ENCODE measurements at regions not wholly inside any gene's neighbourhood (a gene's known extent, or its start where the extent isn't known, plus 50 kb on each side); places are given as distances from the start of the nearest gene placed in this dataset.

- TF ChIP-seq EZH2 (IDR thresholded peaks at IDR 0.05; ENCODE audit: low read length, missing control alignments), result no peak
- TF ChIP-seq CTCF (conservative IDR thresholded peaks at IDR 0.05 in 1 of 2, IDR thresholded peaks at IDR 0.05 in 1 of 2; ENCODE audit: low read depth in 1 of 2, low read length in 2 of 2), result no peak
These were observed 56.4 kb upstream of the USP44 start for GRCh38 chr12:95607642-95608041.

Measured in fibroblast of lung (primary cell).